OCI-LY3 (cell line): ENCODE measurements at regions not wholly inside any gene's neighbourhood (a gene's known extent, or its start where the extent isn't known, plus 50 kb on each side); places are given as distances from the start of the nearest gene placed in this dataset.

ENCODE experiments used
- H2AFZ ChIP-seq: fragments of 200-600, 300-600 bp; shearing (Covaris generic); 2 replicates; pipeline ENCODE4 v1.6.0; 2014; ENCODE audit warnings: antibody characterized with exemption, low read depth, low read length
- H3K27ac ChIP-seq: fragments of 200-600, 300-600 bp; sonication (generic); 2 replicates; pipeline ENCODE4 v1.5.1; 2014; ENCODE audit warnings: mild to moderate bottlenecking, low read length, moderate library complexity, mixed read lengths
- H3K27me3 ChIP-seq: fragments of 200-600, 300-600 bp; sonication (generic); 2 replicates; pipeline ENCODE4 v1.6.1; 2014; ENCODE audit warnings: low read depth, low read length, mixed read lengths
- H3K36me3 ChIP-seq: fragments of 200-600, 300-600 bp; sonication (generic); replicated peaks from 2 replicates; pipeline ENCODE3; 2014; ENCODE audit warnings: low read depth, low read length, mixed read lengths
- H3K4me1 ChIP-seq: fragments of 300-600, 200-600 bp; sonication (generic); 2 replicates; pipeline ENCODE4 v1.6.1; 2014; ENCODE audit warnings: low read length, mixed read lengths
- H3K4me2 ChIP-seq: fragments of 200-600, 300-600 bp; sonication (generic); 2 replicates; pipeline ENCODE4 v1.6.1; 2014; ENCODE audit warnings: low read length, mixed read lengths
- H3K4me3 ChIP-seq: fragments of 300-600, 200-600 bp; sonication (generic); 2 replicates; pipeline ENCODE4 v1.5.1; 2014; ENCODE audit warnings: antibody characterized with exemption, mild to moderate bottlenecking, low read length, moderate library complexity
- H3K79me2 ChIP-seq: fragments of 300-600, 200-600 bp; shearing (Covaris generic); 2 replicates; pipeline ENCODE4 v1.6.1; 2014; ENCODE audit warnings: mild to moderate bottlenecking, low read length, mixed read lengths
- H3K9ac ChIP-seq: fragments of 300-600, 200-600 bp; shearing (Covaris generic); 2 replicates; pipeline ENCODE4 v1.6.0; 2014; ENCODE audit warnings: mild to moderate bottlenecking, low read length, moderate library complexity
- H3K9me3 ChIP-seq: fragments of 200-600, 300-600 bp; shearing (Covaris generic); 2 replicates; pipeline ENCODE4 v1.6.1; 2014; ENCODE audit warnings: low read length, mixed read lengths; ENCODE audit not compliant: insufficient read depth
- H4K20me1 ChIP-seq: fragments of 200-600, 300-600 bp; sonication (generic); 2 replicates; pipeline ENCODE4 v1.6.1; 2016; ENCODE audit warnings: low read length, mixed read lengths; ENCODE audit not compliant: insufficient read depth
- CTCF ChIP-seq: fragments of 200-600, 300-600 bp; sonication (generic); IDR thresholded peaks from 2 replicates; pipeline ENCODE4 v1.5.1; 2014; ENCODE audit warnings: antibody characterized with exemption, low read length, low read depth
- EZH2phosphoT487 ChIP-seq: fragments of 200-600 bp; shearing (Covaris generic); IDR thresholded peaks from 2 replicates; pipeline ENCODE4 v1.6.1; 2018; ENCODE audit warnings: antibody characterized with exemption, mixed run types, low read depth

DNA sequence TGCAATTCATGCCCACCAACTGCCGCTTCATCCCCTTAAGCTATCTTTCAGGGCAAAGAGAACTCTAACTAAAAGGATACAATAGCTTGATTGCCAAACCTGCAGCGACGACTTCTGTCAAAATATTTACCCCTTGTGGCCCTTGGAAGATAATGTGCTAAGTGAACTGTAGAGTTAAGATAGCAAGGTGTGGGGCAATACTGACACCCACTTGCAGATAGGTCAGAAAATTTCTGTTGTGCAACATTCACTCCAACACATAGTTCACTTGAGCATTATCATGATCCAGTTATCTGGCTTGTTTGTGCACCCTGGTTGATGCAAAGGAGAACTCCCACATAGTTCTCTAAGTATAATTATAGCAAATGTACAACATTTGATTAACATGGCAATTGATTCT is 55.6 kb downstream of the RHOXF2B start:
- TF ChIP-seq CTCF (no peak), EZH2phosphoT487 (no peak)
- H2AFZ ChIP-seq: no peak overlapping the region
- H3K27me3 ChIP-seq: no peaks in the 10 kb centered on the region
- no peak overlapping the region for H3K9ac ChIP-seq
- no peaks in the 10 kb centered on the region for H3K36me3 ChIP-seq
- H3K4me2 ChIP-seq: no peak overlapping the region
- no peak overlapping the region for H3K27ac ChIP-seq
- no peaks in the 10 kb centered on the region for H3K9me3 ChIP-seq
- H4K20me1 ChIP-seq: no peaks in the 10 kb centered on the region
- H3K79me2 ChIP-seq: no peaks in the 10 kb centered on the region
- no peak overlapping the region for H3K4me3 ChIP-seq
- H3K4me1 ChIP-seq: peaks cover 19% of the 10 kb centered on the region

GRCh38 chrX:120020305-120020704 is 57.2 kb downstream of the RHOXF2B start:
- H3K9me3 ChIP-seq: no peaks in the 10 kb centered on the region
- H3K9ac ChIP-seq: no peak overlapping the region
- no peak overlapping the region for H3K4me2 ChIP-seq
- no peaks in the 10 kb centered on the region for H3K36me3 ChIP-seq
- H3K27me3 ChIP-seq: no peaks in the 10 kb centered on the region
- no peak overlapping the region for H3K27ac ChIP-seq
- peaks cover 19% of the 10 kb centered on the region for H3K4me1 ChIP-seq
- H3K4me3 ChIP-seq: no peak overlapping the region
- no peak overlapping the region for H2AFZ ChIP-seq
- H4K20me1 ChIP-seq: no peaks in the 10 kb centered on the region
- no peaks in the 10 kb centered on the region for H3K79me2 ChIP-seq
- TF ChIP-seq CTCF: no peak
- TF ChIP-seq EZH2phosphoT487: no peak

DNA sequence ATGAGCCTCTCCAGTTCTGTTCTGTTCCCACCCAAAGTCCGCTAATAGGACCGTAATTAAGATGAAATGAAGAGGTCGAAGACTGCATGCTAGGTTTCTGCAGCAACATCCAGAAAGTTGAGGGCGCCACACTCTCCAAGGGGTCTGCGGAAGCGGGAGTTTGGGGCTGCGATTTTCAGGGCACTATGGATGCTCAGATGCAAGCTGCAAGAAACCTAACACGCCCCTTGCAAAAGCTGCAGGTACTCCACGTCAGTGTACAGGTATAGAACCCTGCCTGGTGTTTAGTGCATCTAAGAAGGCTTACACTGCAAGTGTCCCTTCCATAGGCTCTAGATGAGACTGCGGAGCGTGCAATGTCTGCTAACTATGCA is 61.4 kb downstream of the RHOXF2B start:
- Histone ChIP-seq H3K4me3 (no peak overlapping the region), H3K9ac (no peak overlapping the region), H3K9me3 (no peaks in the 10 kb centered on the region), H3K27ac (no peak overlapping the region), H3K27me3 (no peaks in the 10 kb centered on the region), H3K36me3 (no peaks in the 10 kb centered on the region), H3K79me2 (no peaks in the 10 kb centered on the region), H3K4me1 (peaks cover 17% of the 10 kb centered on the region), H4K20me1 (no peaks in the 10 kb centered on the region), H2AFZ (no peak overlapping the region), H3K4me2 (no peak overlapping the region)
- TF ChIP-seq EZH2phosphoT487 (no peak), CTCF (no peak)

DNA sequence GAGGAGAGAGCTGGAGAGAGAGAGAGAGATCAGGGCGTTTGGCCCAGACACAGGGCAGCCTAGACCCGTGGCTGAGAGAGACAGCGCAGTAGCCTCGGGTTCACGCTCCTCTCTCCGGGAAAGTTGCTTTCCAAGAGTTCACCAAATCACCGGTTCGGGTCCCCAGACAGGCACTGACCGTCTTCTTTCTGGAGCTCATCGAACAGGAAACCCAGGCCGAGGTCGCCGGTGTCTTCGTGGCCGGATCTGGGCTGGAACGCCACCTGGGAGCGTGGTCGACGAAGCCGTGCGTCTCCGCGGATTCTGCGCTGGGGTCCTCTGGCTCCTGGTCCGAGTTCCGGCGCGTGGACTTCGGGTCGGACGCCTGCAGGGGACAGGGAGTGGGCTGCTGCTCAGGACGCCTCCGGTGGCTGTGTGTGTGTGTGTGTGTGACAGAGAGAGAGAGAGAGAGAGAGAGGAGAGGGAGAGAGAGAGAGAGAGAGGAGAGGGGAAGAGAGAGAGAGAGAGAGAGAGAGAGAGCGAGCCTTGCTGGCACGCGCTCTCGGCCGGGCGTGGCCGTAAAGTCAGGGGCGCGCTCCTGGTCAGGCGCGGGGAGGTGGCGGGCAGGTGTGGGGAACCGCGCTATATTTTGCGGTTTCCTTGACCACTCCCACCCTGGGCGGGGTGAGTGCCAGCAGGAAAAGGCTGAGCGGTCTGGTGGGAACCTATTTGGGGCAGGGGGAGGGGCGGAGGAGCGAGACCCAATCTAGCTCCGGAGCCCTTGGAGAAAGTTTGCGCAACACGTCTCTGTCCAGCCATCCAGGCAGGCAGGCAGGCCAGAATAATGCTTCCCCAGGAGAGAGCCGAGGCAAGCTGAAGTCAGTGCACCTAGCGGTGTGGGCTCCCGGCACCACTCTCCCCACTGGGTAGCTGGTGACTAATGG is 62.1 kb downstream of the RHOXF2B start:
- Histone ChIP-seq H3K4me3 (no peak overlapping the region), H3K36me3 (no peaks in the 10 kb centered on the region), H3K4me1 (peaks cover 17% of the 10 kb centered on the region), H2AFZ (no peak overlapping the region), H4K20me1 (no peaks in the 10 kb centered on the region), H3K27me3 (no peaks in the 10 kb centered on the region), H3K9me3 (no peaks in the 10 kb centered on the region), H3K27ac (no peak overlapping the region), H3K4me2 (no peak overlapping the region), H3K9ac (no peak overlapping the region), H3K79me2 (no peaks in the 10 kb centered on the region)
- no peak for TF ChIP-seq EZH2phosphoT487
